ENCODE measurements at regions not wholly inside any gene's neighbourhood (a gene's known extent, or its start where the extent isn't known, plus 50 kb on each side); places are given as distances from the start of the nearest gene placed in this dataset.

DNA sequence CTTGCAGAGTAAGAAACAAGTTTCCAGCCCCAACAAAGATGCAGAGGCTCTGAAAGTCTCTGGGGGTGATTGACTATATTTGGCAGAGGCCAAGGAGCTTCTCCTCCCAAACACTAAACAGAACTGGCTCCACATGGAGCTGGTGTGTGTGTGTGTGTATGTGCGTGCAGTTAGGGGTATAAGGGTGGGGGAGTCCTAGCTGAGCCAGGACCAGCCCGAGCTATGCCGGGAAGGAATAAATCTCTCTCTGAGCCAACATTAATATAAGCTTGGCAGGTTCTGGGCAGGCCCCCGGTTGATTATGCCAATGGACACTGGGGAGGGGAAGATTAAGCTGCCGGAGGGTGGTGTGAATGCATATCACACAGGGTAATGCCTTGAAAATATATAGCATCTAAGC is 324.2 kb downstream of the MIAT start:
- TF ChIP-seq POLR2A (IDR thresholded peaks at IDR 0.05): no peak
- TF ChIP-seq, protein P1, sequence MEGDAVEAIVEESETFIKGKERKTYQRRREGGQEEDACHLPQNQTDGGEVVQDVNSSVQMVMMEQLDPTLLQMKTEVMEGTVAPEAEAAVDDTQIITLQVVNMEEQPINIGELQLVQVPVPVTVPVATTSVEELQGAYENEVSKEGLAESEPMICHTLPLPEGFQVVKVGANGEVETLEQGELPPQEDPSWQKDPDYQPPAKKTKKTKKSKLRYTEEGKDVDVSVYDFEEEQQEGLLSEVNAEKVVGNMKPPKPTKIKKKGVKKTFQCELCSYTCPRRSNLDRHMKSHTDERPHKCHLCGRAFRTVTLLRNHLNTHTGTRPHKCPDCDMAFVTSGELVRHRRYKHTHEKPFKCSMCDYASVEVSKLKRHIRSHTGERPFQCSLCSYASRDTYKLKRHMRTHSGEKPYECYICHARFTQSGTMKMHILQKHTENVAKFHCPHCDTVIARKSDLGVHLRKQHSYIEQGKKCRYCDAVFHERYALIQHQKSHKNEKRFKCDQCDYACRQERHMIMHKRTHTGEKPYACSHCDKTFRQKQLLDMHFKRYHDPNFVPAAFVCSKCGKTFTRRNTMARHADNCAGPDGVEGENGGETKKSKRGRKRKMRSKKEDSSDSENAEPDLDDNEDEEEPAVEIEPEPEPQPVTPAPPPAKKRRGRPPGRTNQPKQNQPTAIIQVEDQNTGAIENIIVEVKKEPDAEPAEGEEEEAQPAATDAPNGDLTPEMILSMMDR (IDR thresholded peaks at IDR 0.05): no peak

Data from vagina (tissue), 2 donors.